EL (cell line): ENCODE measurements at regions not wholly inside any gene's neighbourhood (a gene's known extent, or its start where the extent isn't known, plus 50 kb on each side); places are given as distances from the start of the nearest gene placed in this dataset.

Source experiments
- DNase-seq: peaks from one replicate; pipeline ENCODE4 v3.0.0-alpha.2; 2016

DNA sequence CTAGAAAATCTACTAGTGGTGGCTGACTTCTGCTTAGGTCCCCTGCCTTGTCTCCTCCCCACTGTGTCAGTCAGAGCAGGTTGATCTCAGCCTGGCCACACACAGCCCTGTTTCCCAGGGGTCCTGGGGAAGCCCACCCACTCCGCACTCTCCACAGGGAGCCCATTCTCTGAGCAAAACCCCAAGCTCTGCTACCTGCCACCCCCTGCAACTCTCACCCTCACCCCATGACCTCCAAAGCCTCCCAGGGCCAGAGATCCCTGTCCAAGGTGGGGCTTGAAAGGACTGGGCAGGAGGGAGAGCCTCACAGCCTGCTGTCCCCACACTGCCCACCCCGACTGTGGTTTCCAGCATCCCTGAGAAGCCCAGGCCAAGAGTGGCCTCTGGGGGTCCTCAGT lies 58.8 kb upstream of the ZNF536 start:
- no peak for DNase-seq

DNA sequence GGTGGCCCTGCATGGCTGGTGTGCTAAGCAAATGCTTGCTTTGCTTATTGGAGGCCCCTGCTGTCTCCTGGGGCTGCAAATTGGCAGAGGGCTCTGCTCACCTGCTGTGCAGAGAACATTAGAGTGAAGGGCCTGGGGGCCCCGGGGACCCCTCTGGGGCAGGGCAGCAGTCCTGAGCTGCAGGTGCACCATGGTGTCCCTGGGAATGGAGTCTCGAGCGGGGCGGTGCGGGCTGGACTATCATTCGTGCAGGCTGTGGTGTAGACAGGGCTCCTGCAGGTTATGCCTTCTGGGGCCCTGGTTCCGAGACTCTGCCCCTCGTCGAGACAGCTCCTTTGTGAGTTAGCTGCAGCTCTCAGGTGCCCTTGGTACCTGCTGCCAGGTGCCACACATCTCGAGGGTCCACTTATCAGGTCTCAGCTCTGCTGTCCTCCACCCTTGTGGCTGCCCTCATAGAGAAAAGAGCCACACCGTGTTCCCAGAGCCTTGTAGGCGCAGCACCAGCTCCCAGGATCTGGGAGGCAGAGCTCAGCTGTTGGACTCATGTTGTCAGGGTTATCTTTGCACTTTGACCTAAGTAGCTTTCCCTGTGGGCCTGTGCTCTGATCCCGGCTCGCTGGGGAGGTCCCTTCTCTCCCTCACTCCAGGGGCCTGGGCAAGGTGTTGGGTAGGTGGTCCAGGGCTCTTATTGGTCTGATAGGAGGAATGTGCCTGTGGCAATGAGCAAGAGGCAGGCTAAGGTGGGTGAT lies 58.0 kb upstream of the ZNF536 start:
- no peak for DNase-seq

DNA sequence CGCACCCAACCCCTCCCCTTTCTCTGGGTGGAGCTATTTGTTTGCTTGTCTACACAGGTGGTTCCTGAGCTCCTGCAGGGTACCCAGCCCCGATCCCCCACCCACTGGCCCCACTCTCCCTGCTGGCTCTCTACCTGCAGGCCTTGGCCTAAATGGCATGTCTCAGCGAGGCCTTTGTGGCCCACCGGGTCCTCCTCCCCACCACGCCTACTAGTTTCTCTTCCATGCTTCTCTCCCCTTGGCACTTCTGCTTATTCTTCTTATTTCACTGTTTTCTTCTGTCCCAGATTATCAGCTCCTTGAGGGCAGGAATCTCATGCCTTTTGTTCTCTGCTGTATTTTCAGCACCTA lies 57.4 kb upstream of the ZNF536 start:
- DNase-seq: no peak

DNA sequence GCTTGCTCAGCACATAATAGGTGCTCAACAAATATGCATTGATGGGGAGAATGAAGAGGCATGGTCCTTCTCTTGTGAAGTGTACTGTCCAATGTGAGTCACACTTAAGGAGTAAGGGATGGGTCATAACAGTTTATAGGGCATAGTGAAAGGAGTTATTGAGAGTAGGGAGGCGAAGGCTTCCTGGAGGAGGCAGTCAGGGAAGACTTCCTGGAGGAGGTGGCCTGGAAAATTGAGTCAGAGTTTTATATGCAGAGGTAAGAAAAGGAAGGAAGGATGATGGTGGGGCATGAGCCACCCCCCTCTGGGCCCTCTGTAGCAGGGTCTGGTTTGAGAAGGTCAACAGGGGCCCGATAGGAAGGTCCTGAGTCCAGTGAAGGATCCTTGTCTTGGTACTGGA lies 57.0 kb upstream of the ZNF536 start:
- no peak for DNase-seq

DNA sequence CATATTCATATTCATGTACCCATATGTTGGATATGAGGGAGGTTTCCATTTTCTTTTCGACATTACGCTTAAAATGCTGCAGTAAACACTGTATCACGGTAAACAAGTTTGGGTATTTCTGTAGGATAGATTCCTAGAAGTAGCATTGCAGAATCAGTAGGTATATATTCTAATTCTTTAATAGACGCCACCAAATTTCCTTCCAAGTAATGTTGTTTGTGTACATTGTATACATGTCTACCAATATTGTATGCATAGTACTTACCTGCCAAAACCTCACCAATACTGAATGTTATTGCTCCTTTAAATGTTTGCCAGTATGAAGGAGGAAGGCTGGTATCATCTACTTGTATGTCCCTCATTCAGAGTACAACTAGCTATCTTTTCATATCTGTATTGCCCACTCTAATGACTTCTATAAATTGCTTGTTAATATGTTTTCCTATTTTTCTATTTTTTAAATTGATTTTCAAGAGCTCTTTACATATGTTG lies 56.1 kb upstream of the ZNF536 start:
- DNase-seq: no peak

DNA sequence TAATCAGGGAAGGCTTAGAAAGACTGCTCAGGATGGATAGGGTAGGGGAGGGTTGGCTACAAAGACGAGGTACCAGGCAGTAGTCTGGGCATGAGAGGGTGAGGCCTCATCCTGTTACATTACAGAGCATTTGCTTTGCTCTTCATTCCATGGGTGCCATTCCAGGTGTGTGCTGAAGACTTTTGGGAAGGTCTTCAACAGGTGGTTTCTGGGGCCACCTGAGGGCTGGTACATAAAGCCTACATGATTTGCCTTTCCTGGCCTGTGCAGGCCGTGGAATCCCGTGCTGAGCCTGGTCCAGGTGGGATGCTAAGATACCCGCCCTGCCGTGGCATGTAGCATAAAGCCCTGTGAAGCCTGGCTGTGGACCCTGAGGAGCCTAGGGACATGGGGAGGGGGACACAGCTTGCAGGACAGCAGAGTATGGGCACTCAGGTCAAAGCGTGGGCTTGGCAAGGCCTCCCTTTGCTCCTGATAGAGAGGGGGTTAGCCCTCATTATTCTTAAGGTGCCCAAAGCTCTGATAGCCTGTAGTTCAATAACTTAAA lies 55.6 kb upstream of the ZNF536 start:
- no peak for DNase-seq

DNA sequence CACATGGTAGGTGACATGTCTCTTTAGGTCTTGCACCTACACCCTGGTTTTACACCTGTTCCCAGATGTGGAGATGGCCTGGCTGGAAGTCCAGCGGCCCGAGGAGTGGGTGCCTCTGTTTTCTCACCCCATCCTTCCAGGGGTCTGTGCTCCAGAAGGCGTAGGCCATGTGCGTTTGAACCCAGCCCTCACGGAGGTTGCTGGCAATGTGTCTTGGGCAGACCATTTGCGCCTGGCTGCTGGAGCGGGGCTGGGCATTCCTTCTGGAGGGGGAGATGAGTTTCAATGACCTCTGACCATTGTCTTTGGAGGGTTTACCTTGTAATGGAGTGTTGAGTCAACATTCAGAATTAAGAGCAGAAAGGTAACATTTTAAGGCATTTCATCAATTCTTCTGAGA lies 54.8 kb upstream of the ZNF536 start:
- DNase-seq: no peak

DNA sequence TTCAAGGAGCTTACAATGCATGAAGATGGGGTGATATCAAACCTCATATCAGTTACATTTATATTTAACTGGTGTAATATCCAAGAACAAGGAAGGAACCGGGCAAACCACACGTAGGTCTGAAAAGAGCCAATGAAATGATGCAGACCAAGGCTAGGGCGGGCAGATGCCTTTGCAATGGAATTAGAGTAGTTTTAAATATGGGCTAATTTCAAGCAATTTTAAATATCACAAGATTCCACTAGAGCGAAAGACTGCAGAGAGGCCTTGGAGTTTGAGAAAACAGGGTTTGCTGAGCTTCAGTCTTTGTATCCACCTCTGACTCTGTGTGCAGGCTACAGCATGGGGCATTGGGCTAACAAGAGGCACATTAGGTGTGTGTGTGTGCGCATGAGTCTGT lies 53.9 kb upstream of the ZNF536 start:
- DNase-seq: no peak

DNA sequence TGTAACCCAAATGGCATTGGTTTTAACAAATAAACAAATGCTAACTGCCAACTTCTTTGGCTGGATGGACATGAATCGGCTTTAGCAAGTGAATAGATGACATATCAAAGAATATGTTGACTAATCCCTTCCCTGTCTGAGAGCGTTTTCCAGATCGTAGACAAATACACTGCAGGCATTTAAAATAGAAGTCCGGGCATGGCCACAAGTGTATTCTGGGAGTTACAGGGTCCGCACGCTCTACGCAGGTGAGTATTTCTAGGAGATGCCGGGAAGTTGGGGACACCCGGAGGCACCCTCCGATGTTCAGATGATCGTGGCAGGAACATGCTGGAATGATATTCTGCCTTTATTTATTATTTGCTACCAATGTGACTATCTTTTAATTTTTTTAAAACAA lies 53.2 kb upstream of the ZNF536 start:
- DNase-seq: no peak

DNA sequence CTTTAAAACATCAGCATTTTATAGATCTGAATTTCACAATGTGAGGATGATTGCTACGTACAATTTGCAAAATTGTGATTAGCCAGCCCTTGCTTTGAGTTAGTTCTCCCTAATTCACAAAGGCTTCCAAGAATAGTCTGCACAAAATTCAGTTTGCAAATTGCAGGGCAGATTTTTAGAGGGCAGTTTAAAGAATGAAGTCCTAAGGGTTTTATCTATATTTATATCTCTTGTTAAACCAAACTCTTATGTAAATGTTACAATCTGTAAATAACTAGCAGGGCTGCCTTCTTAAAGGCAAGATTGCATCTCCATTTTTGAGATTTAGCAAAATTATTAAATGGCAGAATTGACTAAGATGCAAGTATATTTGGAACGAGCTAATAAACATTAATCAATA lies 52.8 kb upstream of the ZNF536 start:
- DNase-seq: no peak

DNA sequence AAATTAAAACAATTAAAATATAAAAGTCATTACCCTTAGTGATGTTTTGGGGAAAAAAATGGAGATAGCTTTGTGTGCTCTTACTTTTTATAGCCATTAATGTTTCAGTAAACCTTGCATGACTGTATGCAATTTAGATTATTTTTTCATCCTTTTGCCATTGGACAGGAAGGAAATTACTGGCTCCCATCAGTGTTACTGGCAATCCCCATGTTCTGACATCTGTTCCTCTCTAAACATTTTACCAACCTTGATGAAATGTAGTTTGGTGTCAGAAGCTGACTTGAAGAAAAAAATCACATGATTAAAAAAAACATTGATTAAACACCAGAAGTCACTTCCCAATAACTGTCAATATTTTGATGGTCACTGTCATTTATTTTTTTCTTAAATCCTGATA lies 52.3 kb upstream of the ZNF536 start:
- DNase-seq: no peak

DNA sequence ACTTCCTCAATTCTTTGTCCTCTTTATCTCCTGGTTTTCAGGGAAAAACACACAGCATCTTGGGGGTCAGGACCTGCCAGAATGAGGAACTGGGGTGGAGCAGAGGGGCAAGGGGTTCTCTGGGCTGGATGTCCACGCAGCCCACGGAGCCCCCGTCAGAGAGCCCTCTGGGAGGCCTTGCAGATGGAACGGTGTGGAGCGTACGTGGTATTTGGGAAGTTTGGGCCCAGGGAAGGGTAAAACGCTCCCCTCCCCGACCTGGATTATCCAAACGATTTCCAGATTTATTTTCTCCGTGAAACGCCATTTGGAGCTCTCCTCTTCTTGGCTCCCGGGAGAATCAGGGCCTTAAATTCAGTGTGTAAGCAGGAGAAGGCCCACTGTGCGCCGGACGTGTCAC lies 51.7 kb upstream of the ZNF536 start:
- DNase-seq: no peak

DNA sequence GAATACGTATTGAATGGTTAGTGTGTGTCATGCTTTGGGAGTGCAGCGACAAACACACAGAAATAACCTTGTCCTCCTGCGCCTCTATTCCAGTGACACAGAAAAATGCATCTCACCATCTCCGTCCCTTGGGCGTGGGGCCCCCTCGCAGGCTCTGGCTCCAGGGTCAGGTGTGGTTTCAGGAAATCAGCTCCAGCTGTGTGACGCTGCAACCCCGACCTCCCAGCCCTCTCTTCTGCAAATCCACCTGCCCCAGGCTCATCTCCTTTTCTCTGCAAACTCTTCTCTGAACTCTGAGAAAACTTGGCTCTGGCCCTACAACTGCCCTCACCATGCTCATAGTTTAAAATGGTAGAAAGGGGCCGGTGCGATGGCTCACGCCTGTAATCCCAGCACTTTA lies 51.3 kb upstream of the ZNF536 start:
- DNase-seq: no peak
